Adrenal gland (tissue), 5 donors: ENCODE measurements at regions not wholly inside any gene's neighbourhood (a gene's known extent, or its start where the extent isn't known, plus 50 kb on each side); places are given as distances from the start of the nearest gene placed in this dataset.

ENCODE experiments used
- POLR2A ChIP-seq, 2 donors: fragments of 450-650 bp; IDR thresholded peaks; one replicate each; pipeline ENCODE4 v1.6.1; 2017; ENCODE audit warnings: antibody characterized with exemption in 2 of 2, mild to moderate bottlenecking in 2 of 2, moderate library complexity in 1 of 2
- TF ChIP-seq, protein P1 (sequence below), 6 experiments: fragments of 450-650 bp in 4 of 6; fragments of 200-600 bp in 2 of 6; sonication (generic) in 1 of 6; IDR thresholded peaks; 1 replicate in 5 of 6; 2 replicates in 1 of 6; pipeline versions ENCODE4 v1.5.1 to v1.8.0; 2016 to 2021; ENCODE audit warnings: antibody characterized with exemption in 6 of 6, mild to moderate bottlenecking in 2 of 6, moderate library complexity in 1 of 6
- donor health status: DM: no; HTN: no; CAD: no.

DNA sequence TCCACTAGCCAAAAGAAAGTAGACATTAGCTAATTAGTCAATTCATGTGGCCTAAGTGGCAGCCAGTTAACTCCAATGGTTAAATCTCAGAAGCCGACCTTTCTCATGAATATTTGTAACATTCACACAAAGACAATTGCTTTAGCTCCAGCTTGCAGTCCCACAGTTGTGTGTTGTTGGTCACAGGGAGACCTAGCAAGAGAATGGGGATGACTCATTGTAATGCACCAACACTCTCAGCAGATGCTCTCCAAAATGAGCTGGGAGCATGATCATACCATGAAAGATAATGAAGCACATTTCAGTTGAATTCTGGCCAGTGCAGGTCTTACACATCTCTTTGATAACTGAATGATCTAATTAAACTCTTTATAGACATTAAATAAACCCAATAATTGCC, 160.4 kb downstream of the HLX start:
- TF ChIP-seq, protein P1, sequence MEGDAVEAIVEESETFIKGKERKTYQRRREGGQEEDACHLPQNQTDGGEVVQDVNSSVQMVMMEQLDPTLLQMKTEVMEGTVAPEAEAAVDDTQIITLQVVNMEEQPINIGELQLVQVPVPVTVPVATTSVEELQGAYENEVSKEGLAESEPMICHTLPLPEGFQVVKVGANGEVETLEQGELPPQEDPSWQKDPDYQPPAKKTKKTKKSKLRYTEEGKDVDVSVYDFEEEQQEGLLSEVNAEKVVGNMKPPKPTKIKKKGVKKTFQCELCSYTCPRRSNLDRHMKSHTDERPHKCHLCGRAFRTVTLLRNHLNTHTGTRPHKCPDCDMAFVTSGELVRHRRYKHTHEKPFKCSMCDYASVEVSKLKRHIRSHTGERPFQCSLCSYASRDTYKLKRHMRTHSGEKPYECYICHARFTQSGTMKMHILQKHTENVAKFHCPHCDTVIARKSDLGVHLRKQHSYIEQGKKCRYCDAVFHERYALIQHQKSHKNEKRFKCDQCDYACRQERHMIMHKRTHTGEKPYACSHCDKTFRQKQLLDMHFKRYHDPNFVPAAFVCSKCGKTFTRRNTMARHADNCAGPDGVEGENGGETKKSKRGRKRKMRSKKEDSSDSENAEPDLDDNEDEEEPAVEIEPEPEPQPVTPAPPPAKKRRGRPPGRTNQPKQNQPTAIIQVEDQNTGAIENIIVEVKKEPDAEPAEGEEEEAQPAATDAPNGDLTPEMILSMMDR (IDR thresholded peaks at IDR 0.05) = no peak
- no peak for TF ChIP-seq POLR2A (IDR thresholded peaks at IDR 0.05)
